Panc1 (cell line): ENCODE measurements at regions not wholly inside any gene's neighbourhood (a gene's known extent, or its start where the extent isn't known, plus 50 kb on each side); places are given as distances from the start of the nearest gene placed in this dataset.

Experiments
- ATAC-seq: fragments of 200-7000 bp; cut with Tn5 transposase; 2 replicates; pipeline ENCODE4 v1.9.1; 2020; ENCODE audit warnings: mild to moderate bottlenecking, moderate library complexity
- BruUV-seq: library from RNA; stranded (reverse); fragments of 400-500 nt; replicated peaks from 2 replicates; lab custom pipeline; 2021; lab: Mats Ljungman, UMichigan
- CTCF ChIA-PET: fragments of 300-600 bp; sonication (Branson Sonifier 250); formaldehyde crosslinking; loops from one replicate; lab custom pipeline; 2022; ENCODE audit warnings: antibody characterized with exemption; lab: Charles Lee
- POLR2A ChIA-PET: fragments of 300-600 bp; sonication (Branson Sonifier 250); formaldehyde crosslinking; loops from one replicate; lab custom pipeline; 2022; ENCODE audit warnings: antibody characterized with exemption; lab: Charles Lee
- DNase-seq: peaks from one replicate; pipeline ENCODE4 v3.0.0-alpha.2; 2010; ENCODE audit warnings: low read depth, low spot score
- H3K27ac ChIP-seq: 2 replicates; pipeline ENCODE4 v1.5.1; 2011; ENCODE audit warnings: mild to moderate bottlenecking, low read length, inconsistent platforms
- H3K27me3 ChIP-seq: fragments of 200-500 bp; sonication (Bioruptor generic); 2 replicates; pipeline ENCODE4 v1.6.0; 2014; ENCODE audit warnings: low read length, inconsistent platforms; ENCODE audit not compliant: control insufficient read depth, insufficient read depth
- H3K36me3 ChIP-seq: fragments of 200-500 bp; sonication (Bioruptor generic); 2 replicates; pipeline ENCODE4 v1.5.1; 2014; ENCODE audit warnings: inconsistent platforms, mild to moderate bottlenecking, low read length, moderate library complexity; ENCODE audit not compliant: control insufficient read depth, insufficient read depth
- H3K4me1 ChIP-seq: 2 replicates; pipeline ENCODE4 v1.5.1; 2011; ENCODE audit warnings: inconsistent platforms, mild to moderate bottlenecking, low read length, moderate library complexity; ENCODE audit not compliant: control insufficient read depth, insufficient read depth
- H3K4me3 ChIP-seq, 2 experiments: 2 replicates each; pipeline ENCODE4 v1.5.1; 2011 to 2012; ENCODE audit warnings: low read depth in 2 of 2, low read length in 2 of 2, mild to moderate bottlenecking in 2 of 2, inconsistent platforms in 1 of 2, moderate library complexity in 1 of 2
- H3K9me3 ChIP-seq: fragments of 200-500 bp; sonication (Bioruptor generic); 2 replicates; pipeline ENCODE4 v1.5.1; 2014; ENCODE audit warnings: low read depth, mild to moderate bottlenecking, inconsistent platforms, low read length, moderate library complexity; ENCODE audit not compliant: control insufficient read depth, insufficient read depth
- CTCF ChIP-seq: fragments of 450-650 bp; IDR thresholded peaks from 2 replicates; pipeline ENCODE4 v1.5.1; 2017; ENCODE audit warnings: mild to moderate bottlenecking
- POLR2AphosphoS5 ChIP-seq: IDR thresholded peaks from 2 replicates; pipeline ENCODE4 v1.6.1; 2012; ENCODE audit warnings: mild to moderate bottlenecking, low read depth, low read length, moderate library complexity
- REST ChIP-seq, 2 experiments: IDR thresholded peaks; 2 replicates each; pipeline ENCODE4 v1.6.1; 2011 to 2012; ENCODE audit warnings: low read depth in 2 of 2, control low read depth in 1 of 2, low read length in 1 of 2, mild to moderate bottlenecking in 1 of 2, moderate library complexity in 1 of 2; ENCODE audit not compliant: insufficient read depth in 1 of 2
- SIN3A ChIP-seq: IDR thresholded peaks from 2 replicates; pipeline ENCODE4 v1.6.1; 2012; ENCODE audit warnings: low read depth, mild to moderate bottlenecking, low read length, moderate library complexity, borderline replicate concordance; ENCODE audit not compliant: insufficient read depth
- TCF7L2 ChIP-seq: IDR thresholded peaks from 2 replicates; pipeline ENCODE4 v1.6.1; 2011; ENCODE audit warnings: mild to moderate bottlenecking, low read depth, low read length, inconsistent platforms
- in situ Hi-C: cut with HindIII; loops from 2 replicates; pipeline ENCODE4 v1.10.0; 2016; ENCODE audit warnings: low sequenced_read_pairs, low pct_unique_long_range_greater_than_20kb
- intact Hi-C: fragments of 100-400 bp; cut with micrococcal nuclease; formaldehyde crosslinking; loops from one replicate; pipeline ENCODE4 v1.10.0; 2022; ENCODE audit not compliant: unreplicated experiment

GRCh38 chr18:42537291-42537690 is 578.2 kb downstream of the RIT2 start:
- in situ Hi-C loops, result no loop called here
- Histone ChIP-seq H3K4me3 (no peak overlapping the region), H3K36me3 (no peaks in the 10 kb centered on the region), H3K4me1 (no peaks in the 10 kb centered on the region), H3K27me3 (no peaks in the 10 kb centered on the region), H3K27ac (no peak overlapping the region), H3K9me3 (no peaks in the 10 kb centered on the region)
- no TSS peak for BruUV-seq
- POLR2A ChIA-PET, result no interaction called here
- DNase-seq (no peak), ATAC-seq (no peak)
- intact Hi-C loops, result no loop called here
- CTCF ChIA-PET, result no interaction called here
- TF ChIP-seq SIN3A, result no peak
- TF ChIP-seq TCF7L2, result no peak
- no peak for TF ChIP-seq REST (IDR thresholded peaks at IDR 0.05; ENCODE audit: insufficient read depth in 1 of 2, low read depth in 2 of 2, low read length in 1 of 2)
- no peak for TF ChIP-seq POLR2AphosphoS5
- no peak for TF ChIP-seq CTCF

GRCh38 chr18:42544901-42545300 is 570.6 kb downstream of the RIT2 start:
- ATAC-seq, result no peak
- Histone ChIP-seq H3K4me1 (no peaks in the 10 kb centered on the region), H3K4me3 (no peak overlapping the region), H3K9me3 (no peaks in the 10 kb centered on the region), H3K27me3 (no peaks in the 10 kb centered on the region), H3K36me3 (no peaks in the 10 kb centered on the region), H3K27ac (no peak overlapping the region)
- CTCF ChIA-PET, result no interaction called here
- POLR2A ChIA-PET, result no interaction called here
- no peak for DNase-seq
- intact Hi-C loops (no loop called here), in situ Hi-C loops (no loop called here)
- no TSS peak for BruUV-seq
- TF ChIP-seq REST (IDR thresholded peaks at IDR 0.05; ENCODE audit: insufficient read depth in 1 of 2, low read depth in 2 of 2, low read length in 1 of 2) (no peak), POLR2AphosphoS5 (no peak), SIN3A (no peak), CTCF (no peak), TCF7L2 (no peak)
